ENCODE measurements at regions not wholly inside any gene's neighbourhood (a gene's known extent, or its start where the extent isn't known, plus 50 kb on each side); places are given as distances from the start of the nearest gene placed in this dataset.
"Not testable (repeated sequence)": the region's sequence is repeated elsewhere in the genome, so short reads cannot be mapped to it uniquely, and the experiment has no call there.

DNA sequence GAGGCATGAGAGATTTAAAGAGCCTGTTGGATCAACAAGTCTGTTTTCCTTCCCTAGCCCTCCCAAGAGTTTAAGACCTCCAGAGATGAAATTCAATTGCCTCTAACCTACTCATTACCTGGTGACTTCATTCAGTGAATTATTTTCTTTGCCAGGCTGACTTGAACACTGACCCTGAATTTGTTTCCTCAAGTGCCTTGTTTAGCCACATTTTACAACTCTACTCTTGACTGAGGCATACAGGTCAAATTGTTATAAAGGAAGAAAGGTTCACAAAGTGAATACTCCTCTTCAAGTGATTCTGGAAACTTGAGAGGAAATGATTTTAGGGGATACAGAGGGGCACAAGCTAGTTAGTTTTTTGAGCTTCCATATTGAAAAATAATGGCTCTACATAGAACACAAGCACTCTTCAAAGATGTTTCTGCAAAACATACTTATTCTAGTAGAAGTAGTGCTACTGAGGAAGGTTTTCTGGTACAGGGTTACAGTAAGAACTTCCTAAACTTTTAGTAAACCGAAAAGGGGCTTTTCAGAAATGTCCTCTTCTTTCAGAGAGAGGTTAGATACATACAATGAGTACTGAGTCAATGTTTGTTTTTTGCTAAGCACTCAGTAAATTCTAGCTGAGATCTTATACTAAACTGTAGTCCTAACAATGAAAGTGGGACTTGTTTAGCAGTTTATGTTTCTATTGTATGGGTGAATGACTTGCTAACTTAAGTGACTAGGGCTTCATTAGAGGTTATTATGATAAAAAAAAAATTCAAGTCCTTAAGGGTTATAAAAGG is 137.4 kb upstream of the SATB1 start:
- no peak for DNase-seq (ENCODE audit: low read depth in 3 of 3, low spot score in 1 of 3)

DNA sequence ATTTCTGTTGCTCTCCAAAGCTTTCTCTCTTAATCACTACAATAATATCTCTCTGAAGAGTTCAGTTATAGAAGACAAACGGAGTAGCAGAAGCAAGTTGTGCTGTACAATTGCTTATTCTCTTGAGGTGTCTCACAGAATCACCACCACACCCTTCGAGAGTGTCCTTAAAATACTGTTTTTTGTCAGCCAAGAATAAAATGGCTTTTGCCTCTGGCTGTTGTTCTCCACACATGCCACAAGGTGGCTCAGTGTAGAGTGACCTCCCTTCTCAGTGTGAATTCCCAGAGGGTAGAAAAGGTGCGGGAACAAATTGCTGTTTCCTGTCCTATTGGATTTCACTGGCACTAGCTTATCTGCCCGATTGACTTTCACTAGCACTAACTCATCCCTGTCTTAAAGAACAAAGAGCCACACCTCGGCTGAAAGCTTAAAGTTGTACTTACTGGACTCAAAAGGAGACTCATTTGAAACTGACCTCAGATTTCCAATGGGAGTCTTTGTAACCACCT is 134.2 kb upstream of the SATB1 start:
- peak in 1 of 3 donors; percentile 2 for DNase-seq (ENCODE audit: low read depth in 3 of 3, low spot score in 1 of 3)

DNA sequence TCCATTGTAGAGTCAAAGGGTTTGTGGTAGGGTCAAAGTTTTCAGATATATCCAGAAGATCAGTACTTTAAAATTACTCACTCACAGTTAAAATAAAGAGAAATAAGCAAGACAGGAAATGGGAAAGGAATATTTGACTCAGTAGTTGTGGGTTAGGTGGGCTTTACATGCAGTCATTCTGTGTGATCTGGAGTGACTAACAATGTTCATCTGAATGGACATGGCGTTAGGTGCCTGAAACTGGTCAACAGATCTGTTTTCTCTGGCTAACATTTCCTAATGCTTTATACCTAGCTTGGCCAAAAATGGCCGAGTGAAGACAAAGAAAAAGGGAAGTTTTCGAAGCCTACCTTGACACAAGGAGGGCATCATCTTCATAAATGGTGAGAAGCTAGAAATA is 133.4 kb upstream of the SATB1 start:
- no peak for DNase-seq (ENCODE audit: low read depth in 3 of 3, low spot score in 1 of 3)

DNA sequence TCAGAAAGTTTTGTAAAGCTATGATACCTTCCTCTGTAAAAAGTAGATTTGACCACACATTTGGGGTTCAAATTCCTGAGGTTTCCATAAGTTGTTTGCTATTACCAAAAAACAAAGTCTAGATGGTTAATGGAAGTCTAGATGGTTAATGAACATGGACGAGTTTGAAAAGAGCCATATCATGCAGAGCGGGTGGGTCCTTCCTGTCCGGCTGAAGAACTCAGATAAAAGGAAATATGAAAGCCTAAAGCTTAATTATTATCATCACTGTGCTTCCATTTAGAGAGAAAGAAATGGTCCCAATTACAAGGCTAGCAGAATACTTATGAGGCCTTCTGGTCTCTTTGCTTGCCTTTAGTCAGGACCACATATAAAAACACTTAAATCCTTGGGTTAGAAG is 132.1 kb upstream of the SATB1 start:
- DNase-seq (ENCODE audit: low read depth in 3 of 3, low spot score in 1 of 3), result no peak

DNA sequence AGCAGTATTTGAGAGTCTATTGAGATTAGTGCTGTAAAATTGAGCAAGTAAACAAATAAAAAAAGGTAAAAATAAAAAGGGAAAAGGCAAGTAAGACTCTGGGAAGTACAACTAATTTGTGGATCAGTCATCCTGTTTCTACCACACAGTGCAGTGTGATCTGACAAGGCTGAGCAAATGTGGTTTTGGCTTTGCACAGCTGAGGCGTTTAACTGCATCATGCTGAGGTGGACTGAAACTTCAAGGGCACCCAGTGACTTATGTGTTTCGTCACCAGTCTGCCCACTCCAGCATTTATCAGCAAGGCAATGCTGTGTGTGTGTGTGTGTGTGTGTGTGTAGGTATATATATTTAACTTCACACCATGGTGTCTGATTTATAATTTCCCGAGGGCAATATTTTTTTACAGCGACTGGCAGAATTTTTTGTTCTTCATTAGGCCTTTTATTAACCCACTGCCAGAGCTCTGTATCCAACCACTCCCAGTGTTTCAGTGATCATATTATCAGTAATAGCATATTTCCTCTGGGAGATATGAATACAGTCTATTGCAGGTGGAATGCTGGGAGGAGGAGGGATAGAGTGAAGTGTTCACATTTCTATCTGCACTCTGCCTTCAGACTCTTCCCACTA is 131.5 kb upstream of the SATB1 start:
- peak in 2 of 3 donors; percentile 0 to 34 for DNase-seq (ENCODE audit: low read depth in 3 of 3, low spot score in 1 of 3)

DNA sequence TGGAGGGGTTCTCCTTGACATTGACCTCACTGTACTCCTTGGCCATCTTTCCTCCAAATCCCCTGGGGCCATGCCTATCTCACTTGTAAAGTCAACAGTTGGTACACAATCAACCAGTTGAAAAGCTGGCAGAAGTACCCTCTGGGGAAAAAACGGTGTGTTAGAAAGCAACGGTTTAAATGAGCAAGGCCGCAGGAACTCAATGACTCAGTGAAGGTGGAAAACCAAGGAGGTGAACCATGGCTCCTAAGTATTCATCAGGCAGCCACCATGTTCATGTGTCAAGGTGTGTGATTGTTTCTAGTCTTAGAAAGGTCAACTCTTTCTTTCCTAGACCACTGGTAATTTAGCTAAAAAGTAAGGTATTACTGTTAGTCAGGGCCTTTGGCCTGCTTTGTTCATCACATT is 130.9 kb upstream of the SATB1 start:
- DNase-seq (ENCODE audit: low read depth in 3 of 3, low spot score in 1 of 3), result no peak

DNA sequence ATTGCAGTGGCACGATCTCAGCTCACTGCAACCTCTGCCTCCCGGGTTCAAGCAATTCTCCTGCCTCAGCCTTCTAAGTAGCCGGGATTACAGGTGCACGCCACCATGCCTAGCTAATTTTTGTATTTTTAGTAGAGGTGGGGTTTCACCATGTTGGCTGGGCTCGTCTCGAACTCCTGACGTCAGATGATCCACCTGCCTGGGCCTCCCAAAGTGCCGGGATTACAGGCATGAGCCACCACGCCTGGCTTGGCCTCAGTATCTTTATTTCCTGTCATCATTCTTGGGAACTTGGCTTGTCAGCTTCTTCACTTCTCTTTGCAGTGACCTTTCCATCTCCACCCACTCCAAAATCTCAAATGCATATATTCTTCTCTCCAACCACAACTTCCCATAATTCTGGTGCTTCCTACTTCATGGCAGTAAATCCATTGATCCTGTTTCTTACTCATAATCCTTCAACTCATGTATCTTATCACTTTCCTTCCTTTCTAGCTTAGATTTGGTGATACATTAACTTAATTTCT is 127.5 kb upstream of the SATB1 start:
- not testable (repeated sequence) for DNase-seq (ENCODE audit: low read depth in 3 of 3, low spot score in 1 of 3)

DNA sequence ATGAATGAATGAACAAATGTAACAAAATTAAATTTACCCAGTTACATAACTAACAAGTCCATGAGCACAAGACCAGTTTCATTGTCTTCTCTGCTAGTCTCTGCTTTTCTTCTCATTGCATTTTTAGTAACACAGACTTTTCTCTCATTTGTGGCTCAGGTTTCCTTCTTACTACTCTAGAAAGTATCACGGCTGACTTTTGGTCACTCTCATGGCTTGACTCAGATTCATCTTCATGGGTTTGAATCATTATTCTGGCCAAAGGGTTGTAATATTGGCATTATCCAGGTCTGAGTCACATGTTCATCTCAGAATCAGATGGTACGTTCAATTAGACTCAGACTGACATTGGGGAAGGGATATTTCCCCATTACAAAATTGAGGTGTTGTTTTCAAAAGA is 121.5 kb upstream of the SATB1 start:
- DNase-seq (ENCODE audit: low read depth in 3 of 3, low spot score in 1 of 3), result no peak

DNA sequence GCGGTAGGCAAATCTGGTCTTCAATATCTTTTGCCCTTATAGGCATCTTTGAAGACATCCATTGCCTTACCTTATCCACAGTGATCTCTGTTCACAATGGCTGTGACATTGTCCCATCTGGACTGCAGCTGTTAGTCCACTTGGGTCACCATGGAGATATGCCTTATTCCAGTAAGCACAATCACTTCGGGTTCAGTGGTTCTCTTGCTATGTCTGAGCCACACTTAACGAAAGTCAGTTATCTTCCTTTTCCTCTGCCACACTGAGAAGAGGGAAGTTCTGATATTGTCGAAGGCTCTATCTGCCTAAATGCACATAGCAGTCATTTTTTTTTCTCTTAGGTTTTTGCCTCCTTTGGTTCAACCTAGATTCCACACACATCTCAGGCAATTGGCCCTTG is 119.0 kb upstream of the SATB1 start:
- no peak for DNase-seq (ENCODE audit: low read depth in 3 of 3, low spot score in 1 of 3)

DNA sequence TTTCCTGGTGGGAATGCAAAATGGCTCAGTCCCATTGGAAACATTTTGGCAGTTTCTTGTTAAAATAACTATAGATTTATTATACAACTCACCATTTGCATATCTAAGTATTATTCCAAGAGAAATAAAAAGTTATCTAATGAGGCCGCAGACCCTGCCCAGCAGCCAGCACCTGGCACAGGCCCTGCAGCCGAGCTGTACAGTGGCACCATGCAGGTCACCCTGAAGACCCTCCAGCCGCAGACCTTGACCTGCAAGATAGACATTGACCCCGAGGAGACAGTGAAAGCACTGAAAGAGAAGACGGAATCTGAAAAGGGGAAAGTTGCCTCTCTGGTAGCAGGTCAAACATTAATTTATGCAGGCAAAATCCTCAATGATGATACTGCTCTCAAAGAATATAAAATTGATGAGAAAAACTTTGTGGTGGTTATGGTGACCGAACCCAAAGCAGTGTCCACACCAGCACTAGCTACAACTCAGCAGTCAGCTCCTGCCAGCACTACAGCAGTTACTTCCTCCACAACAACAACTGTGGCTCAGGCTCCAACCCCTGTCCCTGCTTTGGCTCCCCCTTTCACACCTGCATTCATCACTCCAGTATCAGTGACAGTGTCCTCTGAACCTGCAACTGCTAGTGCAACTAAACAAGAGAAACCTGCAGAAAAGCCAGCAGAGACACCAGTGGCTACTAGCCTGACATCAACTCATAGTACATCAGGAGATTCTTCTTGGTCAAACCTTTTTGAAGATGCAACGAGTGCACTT is 113.5 kb upstream of the SATB1 start:
- DNase-seq (ENCODE audit: low read depth in 3 of 3, low spot score in 1 of 3), result no peak

DNA sequence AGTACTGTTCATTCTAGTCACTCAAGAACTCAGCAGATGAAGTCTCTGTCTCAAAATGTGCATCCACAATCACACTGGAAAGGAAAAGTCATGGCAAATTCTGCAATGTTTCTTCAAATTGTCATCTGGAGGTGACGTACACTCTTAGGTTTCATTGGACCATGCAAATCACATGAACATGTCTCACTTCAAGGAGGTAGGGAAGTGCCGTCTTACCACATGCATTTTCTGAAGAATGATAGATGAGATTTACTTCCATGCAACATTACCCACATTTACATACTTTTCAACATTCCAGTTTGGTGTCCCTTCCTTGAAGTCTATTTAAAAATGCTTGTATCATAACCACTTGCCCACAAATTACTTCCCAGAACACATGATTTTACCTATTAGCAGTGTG is 107.9 kb upstream of the SATB1 start:
- no peak for DNase-seq (ENCODE audit: low read depth in 3 of 3, low spot score in 1 of 3)

DNA sequence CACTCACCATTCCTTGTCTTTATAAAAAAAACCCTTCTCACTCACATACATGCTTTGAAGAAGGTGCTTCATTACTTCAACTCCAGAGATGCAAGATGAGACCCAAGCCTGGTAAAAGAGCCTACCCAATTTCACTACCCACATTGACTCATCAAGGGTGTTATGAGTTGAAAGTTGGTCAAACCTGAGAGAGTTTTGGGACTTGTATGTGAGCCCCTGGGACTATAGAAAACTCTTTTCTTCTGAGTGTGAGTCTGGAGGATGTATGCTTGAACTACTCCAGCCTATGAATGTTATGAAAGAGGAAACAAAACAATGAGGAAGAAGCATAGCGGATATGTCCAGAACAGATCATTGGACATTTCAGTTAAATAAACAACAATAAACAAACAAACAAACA is 106.5 kb upstream of the SATB1 start:
- no peak for DNase-seq (ENCODE audit: low read depth in 3 of 3, low spot score in 1 of 3)

DNA sequence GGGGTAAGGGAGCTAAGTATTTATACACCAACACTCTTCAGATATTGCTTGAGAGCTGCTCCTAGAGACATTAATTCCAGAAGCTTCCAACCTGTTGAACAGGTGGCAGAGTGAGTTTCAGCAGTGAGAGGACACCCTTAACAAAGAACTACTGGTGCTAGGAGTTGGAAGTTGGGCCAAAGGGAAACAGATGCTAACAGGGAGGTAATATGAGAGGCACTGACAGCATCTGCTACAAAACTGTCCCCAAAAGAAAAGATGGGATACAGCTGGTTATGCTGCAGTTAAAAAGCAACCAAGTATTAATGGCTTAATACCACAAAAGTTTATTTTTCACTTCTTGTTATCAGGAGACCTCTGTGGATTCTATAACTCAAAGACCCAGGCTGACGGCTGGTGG is 104.5 kb upstream of the SATB1 start:
- no peak for DNase-seq (ENCODE audit: low read depth in 3 of 3, low spot score in 1 of 3)

DNA sequence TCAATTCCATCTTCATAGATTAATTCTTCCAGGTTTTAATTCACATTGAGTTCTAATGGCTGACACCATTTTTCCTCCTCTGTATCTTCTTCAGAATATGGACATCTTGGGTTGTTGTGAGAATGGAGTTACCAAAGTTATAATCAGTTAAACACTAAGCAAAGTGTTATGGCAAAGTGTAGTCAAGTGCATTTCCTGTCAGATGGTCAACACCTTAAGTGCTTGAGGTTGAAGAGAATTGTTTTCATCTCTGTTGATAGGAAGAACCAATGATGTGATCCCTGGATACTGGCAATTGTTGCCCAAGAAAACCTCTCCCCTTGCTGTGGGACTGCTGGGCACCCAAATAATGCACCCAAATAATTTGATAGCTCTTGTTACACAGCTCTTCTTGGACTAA is 102.6 kb upstream of the SATB1 start:
- DNase-seq (ENCODE audit: low read depth in 3 of 3, low spot score in 1 of 3), result no peak

DNA sequence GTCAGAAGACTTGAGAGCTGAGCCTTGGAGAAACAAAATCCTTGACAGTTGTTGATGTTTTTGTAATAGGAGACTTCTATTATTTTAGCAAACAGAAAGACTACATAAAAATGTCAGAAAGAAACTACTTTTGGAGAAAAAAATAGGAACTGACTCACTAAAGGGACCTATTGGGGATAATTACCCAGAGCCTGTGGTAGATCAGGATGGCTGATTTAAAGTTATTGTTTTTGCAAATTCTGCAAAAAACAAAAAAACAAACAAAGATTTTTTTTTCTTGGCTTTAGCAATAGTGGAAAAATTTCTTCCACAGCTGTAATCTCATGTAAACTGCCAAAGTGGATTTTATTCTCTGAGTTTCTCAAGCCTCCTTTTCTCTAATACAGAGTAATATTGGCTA is 101.5 kb upstream of the SATB1 start:
- no peak for DNase-seq (ENCODE audit: low read depth in 3 of 3, low spot score in 1 of 3)

DNA sequence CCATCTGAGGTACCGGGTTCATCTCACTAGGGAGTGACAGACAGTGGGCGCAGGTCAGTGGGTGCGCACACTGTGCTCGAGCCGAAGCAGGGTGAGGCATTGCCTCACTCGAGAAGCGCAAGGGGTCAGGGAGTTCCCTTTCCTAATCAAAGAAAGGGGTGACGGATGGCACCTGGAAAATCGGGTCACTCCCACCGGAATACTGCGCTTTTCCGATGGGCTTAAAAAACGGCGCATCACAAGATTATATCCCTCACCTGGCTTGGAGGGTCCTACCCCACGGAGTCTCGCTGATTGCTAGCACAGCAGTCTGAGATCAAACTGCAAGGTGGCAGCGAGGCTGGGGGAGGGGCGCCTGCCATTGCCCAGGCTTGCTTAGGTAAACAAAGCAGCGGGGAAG is 91.0 kb upstream of the SATB1 start:
- not testable (repeated sequence) for DNase-seq (ENCODE audit: low read depth in 3 of 3, low spot score in 1 of 3)

DNA sequence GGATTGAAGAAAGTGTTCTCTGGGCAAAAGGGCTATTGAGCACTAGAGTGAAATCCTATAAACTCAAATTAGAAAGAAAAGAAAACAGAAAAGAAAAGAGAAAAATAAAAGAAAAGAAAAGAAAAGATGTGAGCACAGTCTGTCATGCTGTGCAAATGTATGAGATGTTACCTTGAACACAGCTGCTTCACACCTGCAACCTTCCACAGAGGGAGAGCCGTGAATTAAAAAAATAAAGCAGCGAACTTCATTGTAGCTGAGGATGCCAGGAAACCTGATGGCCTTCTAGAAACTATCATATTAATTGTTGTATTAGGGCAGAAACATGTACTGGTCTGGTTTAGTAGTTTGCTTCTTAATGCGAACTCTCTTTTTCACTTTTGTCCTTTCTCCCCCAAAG is 88.0 kb upstream of the SATB1 start:
- no peak for DNase-seq (ENCODE audit: low read depth in 3 of 3, low spot score in 1 of 3)

DNA sequence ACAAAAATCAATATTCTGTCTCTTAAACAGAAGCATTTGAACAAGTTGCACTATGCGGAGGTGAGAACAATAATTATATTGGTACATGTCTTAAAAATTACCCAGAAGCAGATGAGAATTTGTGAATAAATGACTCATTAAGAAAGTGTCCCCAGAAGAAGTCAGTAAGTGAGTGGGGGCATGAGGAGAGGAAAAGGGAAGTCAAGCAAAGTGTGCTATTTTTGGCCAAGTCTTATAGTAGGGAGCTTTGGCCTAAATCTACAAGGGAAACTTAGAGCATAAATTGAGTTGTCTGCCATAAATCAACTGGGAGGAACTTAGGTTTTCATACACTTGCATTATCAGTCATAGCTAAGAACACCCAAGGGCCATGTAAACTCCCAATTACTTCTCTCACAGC is 86.9 kb upstream of the SATB1 start:
- DNase-seq (ENCODE audit: low read depth in 3 of 3, low spot score in 1 of 3), result no peak

DNA sequence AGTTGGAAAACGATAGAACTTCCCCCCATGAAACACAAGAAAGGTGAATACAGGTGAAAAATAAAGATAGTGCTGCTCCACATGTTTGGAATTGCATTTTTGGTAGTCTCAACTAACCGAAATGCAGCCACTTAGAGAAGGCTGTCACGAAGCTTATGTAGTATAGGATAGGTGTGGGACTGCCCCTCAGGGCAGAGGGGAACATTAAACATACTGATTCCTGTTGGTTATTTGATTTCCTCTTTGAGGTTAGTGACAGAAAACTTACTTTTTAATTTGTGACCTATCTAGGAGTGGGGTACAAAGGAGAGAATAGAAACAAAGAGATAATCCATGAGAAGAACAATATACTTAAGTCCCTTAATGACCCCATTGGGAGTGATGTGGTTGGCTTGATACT is 85.8 kb upstream of the SATB1 start:
- DNase-seq (ENCODE audit: low read depth in 3 of 3, low spot score in 1 of 3), result no peak

DNA sequence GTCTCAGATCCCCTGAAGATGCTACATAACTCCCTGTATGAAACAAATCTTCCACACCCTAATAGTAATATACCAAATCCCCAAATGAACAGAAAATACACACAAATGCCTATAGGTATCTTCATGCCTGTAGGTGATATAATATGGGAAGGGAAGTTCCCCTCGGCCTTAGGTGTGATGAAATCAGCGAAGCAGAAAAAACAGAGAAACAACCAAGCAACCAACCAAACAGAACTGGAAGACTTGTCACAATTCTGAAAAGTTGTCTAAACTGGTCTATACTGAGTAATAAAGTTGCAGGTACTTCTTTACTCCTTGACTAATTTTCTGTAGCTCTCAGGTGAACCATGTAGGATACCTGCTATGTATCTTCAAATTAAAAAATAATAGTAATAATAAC is 82.2 kb upstream of the SATB1 start:
- no peak for DNase-seq (ENCODE audit: low read depth in 3 of 3, low spot score in 1 of 3)

DNA sequence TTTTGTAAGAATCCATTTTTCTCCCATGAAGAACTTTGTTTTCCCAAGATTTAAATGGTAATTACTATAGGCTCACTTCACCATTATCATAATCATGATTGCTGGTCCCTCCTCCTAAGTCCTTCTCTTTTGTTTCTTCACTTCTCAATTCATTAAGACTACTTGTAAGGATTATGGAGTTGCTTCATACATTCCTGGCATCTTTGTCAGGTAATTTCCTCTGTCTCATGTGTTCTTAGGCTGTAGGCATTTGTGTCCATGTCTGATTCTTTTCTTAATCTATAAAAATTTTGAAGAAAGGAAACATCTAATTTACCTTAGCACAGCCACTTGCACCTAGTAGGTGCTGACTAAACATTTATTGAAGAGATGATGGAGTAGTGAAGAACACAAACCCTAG is 79.9 kb upstream of the SATB1 start:
- DNase-seq (ENCODE audit: low read depth in 3 of 3, low spot score in 1 of 3), result no peak

Data from stimulated activated CD4-positive, alpha-beta T cell treated with anti-CD3 and anti-CD28 coated beads, TNF-alpha, amount 100 ng/mL, for 1 hour (primary cell).